Prostate gland (tissue), 2 donors: ENCODE measurements at regions not wholly inside any gene's neighbourhood (a gene's known extent, or its start where the extent isn't known, plus 50 kb on each side); places are given as distances from the start of the nearest gene placed in this dataset.

Source experiments
- CTCF ChIP-seq, 4 experiments: fragments of 200-600 bp in 2 of 4; fragments of 450-650 bp in 2 of 4; sonication (generic) in 2 of 4; IDR thresholded peaks; 1 replicate in 3 of 4; 2 replicates in 1 of 4; pipeline ENCODE4 v1.5.1; 2016 to 2019; ENCODE audit warnings: antibody characterized with exemption in 4 of 4, mild to moderate bottlenecking in 2 of 4, moderate library complexity in 2 of 4
- POLR2A ChIP-seq: fragments of 450-650 bp; IDR thresholded peaks from one replicate; pipeline ENCODE4 v1.6.1; 2016; ENCODE audit warnings: antibody characterized with exemption, mild to moderate bottlenecking

GRCh38 chr10:4545062-4545461 lies 280.9 kb upstream of the AKR1E2 start:
- TF ChIP-seq CTCF (IDR thresholded peaks at IDR 0.05) (no peak), POLR2A (no peak)
